Lower leg skin (tissue), 4 donors: ENCODE measurements at regions not wholly inside any gene's neighbourhood (a gene's known extent, or its start where the extent isn't known, plus 50 kb on each side); places are given as distances from the start of the nearest gene placed in this dataset.

Experiments used
- DNase-seq, 2 donors: peaks; one replicate each; pipeline ENCODE4 v3.0.0-alpha.2; 2019; ENCODE audit warnings: low spot score in 2 of 2
- H3K4me3 ChIP-seq: fragments of 200-600 bp; sonication (generic); 2 replicates; pipeline ENCODE4 v1.5.1; 2017; ENCODE audit warnings: mild to moderate bottlenecking, low read depth; ENCODE audit not compliant: poor library complexity, severe bottlenecking
- CTCF ChIP-seq, 3 donors: fragments of 450-650 bp; IDR thresholded peaks; one replicate each; pipeline ENCODE4 v1.5.1; 2016; ENCODE audit warnings: antibody characterized with exemption in 3 of 3, mild to moderate bottlenecking in 3 of 3, moderate library complexity in 2 of 3
- POLR2A ChIP-seq, 2 donors: fragments of 450-650 bp; IDR thresholded peaks; one replicate each; pipeline ENCODE4 v1.6.1; 2016 to 2017; ENCODE audit warnings: antibody characterized with exemption in 2 of 2, mild to moderate bottlenecking in 1 of 2, moderate library complexity in 1 of 2
- WGBS, 2 donors: methylation state at CpG; one replicate each; pipeline ENCODE4 v1.1.5; 2018; 5-methylcytosine and 5-hydroxymethylcytosine counted together
- intact Hi-C: fragments of 100-400 bp; cut with DNase I; formaldehyde crosslinking; loops from one replicate; pipeline ENCODE4 v1.15.0; 2023; ENCODE audit warnings: low total_unique reads

GRCh38 chr16:81158964-81159363 is 62.8 kb upstream of the GCSH start:
- 68 to 78% methylated on average over 6 of the region's 6 CpGs for WGBS, 2 donors
- DNase-seq: no peak
- TF ChIP-seq CTCF (IDR thresholded peaks at IDR 0.05) (no peak), POLR2A (IDR thresholded peaks at IDR 0.05) (no peak)
- H3K4me3 ChIP-seq: no peak overlapping the region
- intact Hi-C loops: no loop called here

- intact Hi-C loops: no loop called here
- no peak for DNase-seq
- no peak for TF ChIP-seq POLR2A (IDR thresholded peaks at IDR 0.05)
- no peak for TF ChIP-seq CTCF (IDR thresholded peaks at IDR 0.05)
- 80 to 81% methylated on average over 10 of the region's 10 CpGs for WGBS, 2 donors
- no peak overlapping the region for H3K4me3 ChIP-seq
These were observed 59.6 kb upstream of the GCSH start for GRCh38 chr16:81155769-81156168.

- WGBS, 2 donors: 40 to 47% methylated on average over 13 of the region's 13 CpGs
- TF ChIP-seq CTCF (IDR thresholded peaks at IDR 0.05): no peak
- TF ChIP-seq POLR2A (IDR thresholded peaks at IDR 0.05): no peak
These were observed 55.6 kb upstream of the GCSH start for GRCh38 chr16:81151648-81152310.

GRCh38 chr16:81149614-81150013 is 53.4 kb upstream of the GCSH start:
- DNase-seq: no peak
- no peak overlapping the region for H3K4me3 ChIP-seq
- intact Hi-C loops: no loop called here
- WGBS, 2 donors: 78 to 81% methylated on average over 10 of the region's 10 CpGs
- no peak for TF ChIP-seq CTCF (IDR thresholded peaks at IDR 0.05)
- no peak for TF ChIP-seq POLR2A (IDR thresholded peaks at IDR 0.05)

More at GRCh38 chr16:81151648-81152310, 55.6 kb upstream of the GCSH start:
- H3K4me3 ChIP-seq: no peak overlapping the region
- DNase-seq: no peak
- intact Hi-C loops: no loop called here

GRCh38 chr16:81148277-81148676 is 52.1 kb upstream of the GCSH start:
- no peak for TF ChIP-seq CTCF (IDR thresholded peaks at IDR 0.05)
- no peak for TF ChIP-seq POLR2A (IDR thresholded peaks at IDR 0.05)
- intact Hi-C loops: no loop called here
- WGBS, 2 donors: 58 to 64% methylated on average over 6 of the region's 6 CpGs
- DNase-seq: no peak
- no peak overlapping the region for H3K4me3 ChIP-seq
